HG02678 (cell line): ENCODE measurements at regions not wholly inside any gene's neighbourhood (a gene's known extent, or its start where the extent isn't known, plus 50 kb on each side); places are given as distances from the start of the nearest gene placed in this dataset.
"Not testable (repeated sequence)": the region's sequence is repeated elsewhere in the genome, so short reads cannot be mapped to it uniquely, and the experiment has no call there.

Experiments used
- ATAC-seq: cut with Tn5 transposase; IDR thresholded peaks from one replicate; pipeline ENCODE4 v1.9.1; 2021; ENCODE audit warnings: mild to moderate bottlenecking, moderate library complexity; ENCODE audit not compliant: unreplicated experiment

GRCh38 chr2:221931251-221931991 is 359.3 kb upstream of the EPHA4 start:
- ATAC-seq = no peak

GRCh38 chr2:221929259-221929658 is 357.2 kb upstream of the EPHA4 start:
- ATAC-seq = no peak

- no peak for ATAC-seq
Observed at GRCh38 chr2:221926327-221926726, 354.2 kb upstream of the EPHA4 start.

GRCh38 chr2:221924576-221924975 is 352.5 kb upstream of the EPHA4 start:
- no peak for ATAC-seq

GRCh38 chr2:221915926-221916325 is 343.8 kb upstream of the EPHA4 start:
- no peak for ATAC-seq

- ATAC-seq = no peak
Observed at GRCh38 chr2:221914334-221914880, 342.3 kb upstream of the EPHA4 start.

GRCh38 chr2:221911890-221912289 is 339.8 kb upstream of the EPHA4 start:
- ATAC-seq = no peak

GRCh38 chr2:221911321-221911720 is 339.2 kb upstream of the EPHA4 start:
- no peak for ATAC-seq

GRCh38 chr2:221908518-221908917 is 336.4 kb upstream of the EPHA4 start:
- ATAC-seq = no peak

GRCh38 chr2:221897718-221898117 is 325.6 kb upstream of the EPHA4 start:
- ATAC-seq = no peak

- ATAC-seq = no peak
Observed at GRCh38 chr2:221896505-221897151, 324.5 kb upstream of the EPHA4 start.

GRCh38 chr2:221895366-221896121 is 323.4 kb upstream of the EPHA4 start:
- ATAC-seq = no peak

GRCh38 chr2:221893501-221893900 is 321.4 kb upstream of the EPHA4 start:
- ATAC-seq = no peak

- not testable (repeated sequence) for ATAC-seq
Observed at GRCh38 chr2:221892006-221892405, 319.9 kb upstream of the EPHA4 start.

GRCh38 chr2:221883976-221884375 is 311.9 kb upstream of the EPHA4 start:
- ATAC-seq = no peak

GRCh38 chr2:221876016-221876415 is 303.9 kb upstream of the EPHA4 start:
- no peak for ATAC-seq

GRCh38 chr2:221874444-221874843 is 302.3 kb upstream of the EPHA4 start:
- no peak for ATAC-seq

- no peak for ATAC-seq
Observed at GRCh38 chr2:221857719-221858118, 285.6 kb upstream of the EPHA4 start.

GRCh38 chr2:221853297-221853696 is 281.2 kb upstream of the EPHA4 start:
- no peak for ATAC-seq

GRCh38 chr2:221851531-221852045 is 279.5 kb upstream of the EPHA4 start:
- no peak for ATAC-seq

GRCh38 chr2:221850076-221850475 is 278.0 kb upstream of the EPHA4 start:
- ATAC-seq = no peak
